ENCODE measurements at regions not wholly inside any gene's neighbourhood (a gene's known extent, or its start where the extent isn't known, plus 50 kb on each side); places are given as distances from the start of the nearest gene placed in this dataset.

GRCh38 chr2:215607766-215608165 is 171.9 kb upstream of the FN1 start:
- Histone ChIP-seq H3K4me2 (ENCODE audit: low read length) (no peak overlapping the region), H2AFZ (ENCODE audit: low read depth, low read length) (no peak overlapping the region), H3K27ac (ENCODE audit: low read length) (no peak overlapping the region), H3K9me2 (ENCODE audit: insufficient read depth, low read length) (no peaks in the 10 kb centered on the region), H3F3A (ENCODE audit: insufficient read depth, low read length, poor library complexity, severe bottlenecking) (no peaks in the 10 kb centered on the region), H3K27me3 (ENCODE audit: insufficient read depth, low read depth, low read length) (no peaks in the 10 kb centered on the region), H4K20me1 (ENCODE audit: insufficient read depth) (no peaks in the 10 kb centered on the region), H3K4me3 (ENCODE audit: low read length) (no peak overlapping the region), H3K9ac (ENCODE audit: low read length) (no peak overlapping the region), H3K9me3 (ENCODE audit: low read length) (no peaks in the 10 kb centered on the region), H3K79me2 (replicated peaks; ENCODE audit: insufficient read depth, low read length) (no peaks in the 10 kb centered on the region), H3K36me3 (ENCODE audit: insufficient read depth, low read length) (no peaks in the 10 kb centered on the region)
- no peak for TF ChIP-seq SMC3 (conservative IDR thresholded peaks at IDR 0.05; ENCODE audit: poor library complexity)
- no peak for TF ChIP-seq MXI1 (conservative IDR thresholded peaks at IDR 0.05; ENCODE audit: poor library complexity, severe bottlenecking)
- no peak for TF ChIP-seq TAF1 (IDR thresholded peaks at IDR 0.05; ENCODE audit: low read depth)
- no peak for TF ChIP-seq REST (IDR thresholded peaks at IDR 0.05; ENCODE audit: borderline replicate concordance)
- no peak for TF ChIP-seq POLR2AphosphoS5 (IDR thresholded peaks at IDR 0.05)
- no peak for TF ChIP-seq EZH2 (IDR thresholded peaks at IDR 0.05; ENCODE audit: borderline replicate concordance, insufficient read depth, low read length, poor library complexity, severe bottlenecking)
- no peak for TF ChIP-seq EP300 (conservative IDR thresholded peaks at IDR 0.05; ENCODE audit: poor library complexity, severe bottlenecking)
- TF ChIP-seq CTCF (IDR thresholded peaks at IDR 0.05; ENCODE audit: poor library complexity, severe bottlenecking): no peak
- no peak for TF ChIP-seq RAD21 (conservative IDR thresholded peaks at IDR 0.05)

- Histone ChIP-seq H3K27ac (ENCODE audit: low read length) (no peak overlapping the region), H3K27me3 (ENCODE audit: insufficient read depth, low read depth, low read length) (no peaks in the 10 kb centered on the region), H3K4me3 (ENCODE audit: low read length) (no peak overlapping the region), H3K9me2 (ENCODE audit: insufficient read depth, low read length) (no peaks in the 10 kb centered on the region), H3F3A (ENCODE audit: insufficient read depth, low read length, poor library complexity, severe bottlenecking) (no peaks in the 10 kb centered on the region), H2AFZ (ENCODE audit: low read depth, low read length) (no peak overlapping the region), H3K4me2 (ENCODE audit: low read length) (no peak overlapping the region), H3K9ac (ENCODE audit: low read length) (no peak overlapping the region), H3K9me3 (ENCODE audit: low read length) (no peaks in the 10 kb centered on the region), H3K79me2 (replicated peaks; ENCODE audit: insufficient read depth, low read length) (no peaks in the 10 kb centered on the region), H3K36me3 (ENCODE audit: insufficient read depth, low read length) (no peaks in the 10 kb centered on the region), H4K20me1 (ENCODE audit: insufficient read depth) (no peaks in the 10 kb centered on the region)
- TF ChIP-seq SMC3 (conservative IDR thresholded peaks at IDR 0.05; ENCODE audit: poor library complexity): no peak
- TF ChIP-seq EZH2 (IDR thresholded peaks at IDR 0.05; ENCODE audit: borderline replicate concordance, insufficient read depth, low read length, poor library complexity, severe bottlenecking): no peak
- no peak for TF ChIP-seq POLR2AphosphoS5 (IDR thresholded peaks at IDR 0.05)
- TF ChIP-seq TAF1 (IDR thresholded peaks at IDR 0.05; ENCODE audit: low read depth): no peak
- no peak for TF ChIP-seq RAD21 (conservative IDR thresholded peaks at IDR 0.05)
- TF ChIP-seq EP300 (conservative IDR thresholded peaks at IDR 0.05; ENCODE audit: poor library complexity, severe bottlenecking): no peak
Measured at GRCh38 chr2:215606219-215606618, 170.4 kb upstream of the FN1 start.

Measured in neural cell (in vitro differentiated cells).